Activated CD8-positive, alpha-beta memory T cell treated with anti-CD3 and anti-CD28 coated beads for 1 hour (primary cell): ENCODE measurements at regions not wholly inside any gene's neighbourhood (a gene's known extent, or its start where the extent isn't known, plus 50 kb on each side); places are given as distances from the start of the nearest gene placed in this dataset.

ENCODE experiments used
- DNase-seq, 2 donors: peaks; one replicate each; pipeline ENCODE4 v3.0.0-alpha.2; 2020; ENCODE audit warnings: low read depth in 1 of 2; ENCODE audit errors: extremely low read depth in 1 of 2

DNA sequence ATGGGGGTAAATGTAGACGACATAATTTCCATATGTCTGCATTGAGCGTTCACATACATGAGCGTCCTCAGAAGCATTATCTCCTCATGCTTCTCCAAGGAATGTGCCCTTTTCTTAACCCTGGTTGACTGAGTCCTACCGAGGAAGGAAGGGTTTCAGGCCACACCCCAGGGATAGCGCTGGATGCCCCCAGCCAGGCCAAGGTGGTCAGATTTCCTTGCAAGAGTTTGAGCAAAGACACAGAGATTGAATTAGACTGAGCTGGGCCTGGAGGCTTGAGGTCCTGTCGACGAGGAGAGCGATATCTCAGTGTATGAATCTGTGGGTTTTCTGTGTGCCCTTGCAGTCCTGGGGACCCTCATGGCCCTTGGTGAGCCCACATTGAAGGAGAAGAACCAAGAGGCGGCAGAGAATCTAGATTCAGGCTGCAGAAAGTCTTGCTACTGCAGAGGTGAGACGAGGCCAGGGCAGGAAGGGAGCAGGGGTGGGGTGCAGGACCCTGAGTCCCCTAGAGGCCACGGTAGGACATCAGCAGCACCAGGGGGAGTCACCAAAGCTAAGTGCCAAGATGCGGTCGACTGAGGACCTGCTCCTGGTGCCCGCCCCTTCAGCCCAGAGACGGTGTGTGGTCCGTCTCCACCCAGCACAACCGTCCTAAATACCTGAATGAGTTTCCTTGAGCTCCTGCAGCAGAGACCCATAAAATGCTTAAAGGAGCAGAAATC, 94.7 kb upstream of the DIO3 start:
- no peak for DNase-seq

DNA sequence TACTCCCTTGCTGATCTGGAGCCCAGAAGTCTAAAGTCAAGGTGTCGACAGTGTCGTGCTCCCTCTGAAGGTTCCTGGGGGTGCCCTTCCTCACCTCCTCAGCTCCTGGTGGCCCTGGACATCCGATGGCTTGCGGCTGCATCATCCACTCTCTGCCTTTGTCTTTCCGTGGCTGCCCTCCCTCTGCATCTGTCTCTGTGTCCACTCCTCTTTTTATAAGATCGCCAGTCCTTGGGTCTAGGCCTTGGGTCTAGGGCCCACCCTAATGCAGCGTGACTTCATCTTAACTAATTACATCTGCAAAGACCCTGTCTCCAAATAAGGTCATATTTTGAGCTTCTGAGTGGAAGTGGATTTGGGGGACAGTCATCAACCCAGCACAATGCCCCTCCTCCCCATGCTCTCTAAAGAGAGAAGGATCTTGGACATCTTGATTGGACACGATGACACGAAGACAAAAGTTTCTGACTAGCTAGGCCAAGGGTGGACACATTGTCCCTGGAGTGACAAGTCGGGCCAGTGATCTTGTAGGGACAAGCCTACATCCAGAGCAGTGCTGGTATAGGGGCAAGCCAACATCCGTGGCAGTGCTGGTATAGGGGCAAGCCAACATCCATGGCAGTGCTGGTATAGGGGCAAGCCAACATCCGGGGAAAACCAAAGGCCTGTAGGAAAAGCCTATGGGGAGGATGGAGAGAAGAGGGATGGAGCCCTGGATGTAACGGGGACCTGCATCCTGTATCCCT, 93.9 kb upstream of the DIO3 start:
- DNase-seq: no peak

DNA sequence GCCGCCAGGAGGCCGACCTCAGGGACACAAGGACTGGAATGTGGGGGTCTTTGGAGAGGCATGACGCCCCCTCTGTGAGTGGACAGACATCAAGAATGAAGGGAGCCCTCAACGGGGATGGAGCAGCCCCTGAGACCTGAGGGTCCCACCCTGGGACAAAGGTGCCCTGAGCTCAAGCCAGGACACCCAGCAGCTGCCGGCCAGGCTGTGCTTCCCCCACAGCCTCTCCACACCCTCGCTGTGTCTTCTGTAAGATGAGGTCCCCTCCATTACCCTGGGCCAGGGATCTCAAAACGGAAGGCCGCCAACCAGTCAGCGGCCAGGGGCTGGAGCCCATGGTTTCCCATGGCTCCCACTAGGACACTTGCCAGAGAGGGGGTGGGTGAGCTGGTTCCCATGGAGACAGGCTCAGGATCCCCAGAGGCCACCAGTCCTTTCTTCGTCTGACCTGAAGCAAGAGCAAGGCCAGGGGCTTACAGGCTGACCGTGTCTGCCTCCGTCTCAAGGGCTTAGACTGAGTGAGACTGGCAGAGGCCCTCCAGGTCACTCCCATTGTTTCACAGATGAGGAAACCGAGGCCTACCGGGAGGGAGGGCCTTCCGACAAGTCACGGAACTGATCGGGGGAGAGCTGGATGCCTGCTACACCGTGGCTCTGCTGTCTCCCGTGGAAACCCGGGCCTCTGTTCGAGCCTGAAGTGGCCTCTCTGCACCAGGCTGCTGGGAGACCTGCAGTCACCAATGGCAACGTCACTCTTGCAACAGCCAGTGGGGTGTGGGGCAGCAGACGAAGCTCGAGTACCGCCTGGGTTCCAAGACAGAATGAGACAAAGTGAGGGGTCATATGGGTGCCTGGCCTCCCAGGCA, 91.7 kb upstream of the DIO3 start:
- no peak for DNase-seq

DNA sequence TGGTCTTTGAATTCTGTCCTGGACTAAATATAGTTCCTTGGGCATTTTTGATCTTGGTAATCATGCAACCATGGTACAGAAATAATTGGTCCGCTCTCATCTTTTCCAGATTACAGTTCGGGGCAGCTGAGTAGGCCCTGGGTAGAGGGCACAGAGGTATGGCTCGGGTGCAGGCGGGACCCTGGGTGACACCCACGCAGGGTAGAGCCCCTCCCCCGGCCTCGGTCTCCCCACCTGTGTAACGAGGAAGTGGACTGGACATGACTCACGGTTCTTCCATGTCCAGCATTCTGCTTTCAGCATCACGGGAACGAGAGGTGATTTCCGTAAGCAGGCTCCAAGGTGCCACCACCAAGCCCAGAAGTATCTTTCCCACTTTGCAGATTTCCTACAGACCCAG, 91.0 kb upstream of the DIO3 start:
- no peak for DNase-seq

DNA sequence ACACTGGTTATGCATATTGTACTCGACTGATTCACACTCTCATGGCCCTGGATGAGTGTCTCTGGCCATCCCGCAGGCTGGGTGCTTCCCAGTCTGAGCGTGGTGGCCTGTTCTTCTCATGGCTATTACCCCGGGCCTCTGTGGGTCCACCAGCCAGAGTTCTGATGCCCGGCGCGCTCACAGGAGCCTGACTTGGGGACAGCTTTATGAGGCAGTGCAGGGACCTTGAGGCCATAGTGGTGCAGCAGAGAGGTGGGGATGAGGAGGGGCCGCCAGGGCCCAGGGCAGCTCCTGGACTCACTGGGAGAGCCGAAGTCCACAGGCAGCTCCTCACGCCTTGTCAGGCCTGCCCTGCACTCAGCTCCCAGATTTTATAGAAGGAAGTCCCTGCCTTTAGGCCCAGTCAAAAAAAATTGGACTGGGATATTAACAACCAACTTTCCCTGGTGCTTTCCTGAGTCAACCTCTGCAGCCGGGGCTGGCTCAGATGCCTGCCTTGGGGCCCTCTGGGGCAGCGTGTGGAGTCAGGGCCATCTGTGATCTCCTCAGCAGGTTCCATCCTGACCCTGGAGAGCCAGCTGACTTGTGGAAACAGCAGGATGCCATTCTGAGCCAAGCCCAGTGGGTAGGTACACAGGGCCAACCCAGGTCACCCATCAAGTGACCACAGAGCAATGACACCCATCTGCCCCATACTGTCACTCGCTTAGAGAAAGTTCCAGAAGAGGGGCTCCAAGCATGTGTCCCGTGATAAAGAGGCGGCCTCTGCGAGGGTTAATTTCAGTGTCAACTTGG, 89.4 kb upstream of the DIO3 start:
- DNase-seq: no peak

DNA sequence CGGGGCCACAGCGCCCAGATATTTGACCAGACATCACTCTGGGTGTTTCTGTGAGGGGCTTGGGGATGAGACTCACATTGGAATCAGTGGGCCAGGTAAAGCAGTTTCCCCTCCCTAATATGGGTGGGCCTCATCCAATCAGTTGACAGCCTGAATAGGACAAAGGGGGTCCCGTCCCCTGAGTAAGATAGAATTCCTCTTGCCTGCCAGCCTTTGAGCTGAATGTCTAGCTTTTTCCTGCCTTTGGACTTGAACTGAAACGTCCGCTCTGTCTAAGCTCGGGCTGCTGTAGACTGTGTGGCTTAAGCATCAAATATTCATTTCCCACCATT, 88.8 kb upstream of the DIO3 start:
- DNase-seq: no peak

DNA sequence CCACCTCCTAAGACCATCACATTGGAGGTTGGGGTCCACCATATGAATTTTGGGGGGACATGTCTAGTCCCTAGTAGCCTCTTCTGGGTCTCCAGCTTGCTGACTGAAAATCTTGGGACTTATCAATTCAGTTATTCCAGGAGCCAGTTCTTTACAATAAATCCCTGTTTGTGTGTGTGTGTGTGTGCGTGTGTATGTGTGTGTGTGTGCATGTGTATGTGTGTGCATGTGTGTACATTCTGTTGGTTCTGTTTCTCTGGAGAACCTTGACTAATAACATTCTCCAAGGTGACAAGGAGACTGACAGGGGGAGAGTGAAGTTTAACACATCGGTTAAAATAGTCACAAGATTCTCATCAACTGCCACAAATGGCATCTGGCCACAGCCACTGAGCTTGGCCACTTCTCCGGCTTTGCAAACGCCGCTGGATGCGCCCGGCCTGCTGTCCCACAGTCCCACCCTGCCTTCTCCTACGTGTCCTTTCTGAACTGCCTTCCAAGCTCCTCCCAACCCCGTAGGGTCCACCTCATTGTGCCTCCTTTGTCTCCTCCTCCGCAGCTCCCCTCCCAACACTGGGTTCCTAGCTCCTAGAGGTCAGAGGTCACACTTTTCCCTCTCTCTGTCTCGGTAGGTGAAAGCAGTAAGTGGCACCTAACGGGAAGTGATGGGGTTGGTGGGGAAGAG, 88.1 kb upstream of the DIO3 start:
- no peak for DNase-seq

DNA sequence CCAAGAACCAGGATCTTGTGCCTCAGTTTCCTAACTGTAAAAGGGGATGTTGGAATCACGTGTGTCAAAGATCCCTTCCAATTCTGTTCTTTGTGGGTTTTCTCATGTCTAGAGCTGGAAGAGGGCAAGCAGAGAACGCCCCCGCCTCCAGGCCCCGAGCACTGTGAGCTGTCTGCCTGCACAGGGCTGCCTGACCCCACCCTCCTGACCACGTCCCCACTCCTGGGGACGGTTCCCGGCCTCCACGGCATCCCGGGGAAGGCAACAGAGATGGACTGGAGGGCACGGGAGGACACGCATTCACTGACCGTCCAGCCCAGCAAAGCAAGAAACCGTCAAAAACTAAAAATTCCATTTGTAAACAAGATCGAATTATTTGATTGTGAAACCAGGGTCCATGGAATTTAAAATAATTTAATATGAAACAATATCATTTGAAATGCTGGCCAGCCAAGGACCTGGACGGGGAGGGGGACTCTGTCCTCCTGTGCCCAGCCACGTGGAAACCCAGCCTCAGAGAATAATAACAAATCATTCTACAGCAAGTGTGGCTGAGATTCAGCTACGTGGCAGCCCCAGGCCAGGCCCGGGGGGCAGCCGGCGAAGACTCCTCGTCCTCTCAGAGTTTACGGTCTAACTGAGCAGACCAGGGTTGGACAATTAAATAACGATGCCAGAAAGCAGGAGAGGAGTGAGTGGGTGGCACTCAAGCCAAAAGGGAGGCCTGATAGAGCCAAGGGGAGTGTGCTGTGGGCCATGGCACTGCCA, 87.3 kb upstream of the DIO3 start:
- no peak for DNase-seq

DNA sequence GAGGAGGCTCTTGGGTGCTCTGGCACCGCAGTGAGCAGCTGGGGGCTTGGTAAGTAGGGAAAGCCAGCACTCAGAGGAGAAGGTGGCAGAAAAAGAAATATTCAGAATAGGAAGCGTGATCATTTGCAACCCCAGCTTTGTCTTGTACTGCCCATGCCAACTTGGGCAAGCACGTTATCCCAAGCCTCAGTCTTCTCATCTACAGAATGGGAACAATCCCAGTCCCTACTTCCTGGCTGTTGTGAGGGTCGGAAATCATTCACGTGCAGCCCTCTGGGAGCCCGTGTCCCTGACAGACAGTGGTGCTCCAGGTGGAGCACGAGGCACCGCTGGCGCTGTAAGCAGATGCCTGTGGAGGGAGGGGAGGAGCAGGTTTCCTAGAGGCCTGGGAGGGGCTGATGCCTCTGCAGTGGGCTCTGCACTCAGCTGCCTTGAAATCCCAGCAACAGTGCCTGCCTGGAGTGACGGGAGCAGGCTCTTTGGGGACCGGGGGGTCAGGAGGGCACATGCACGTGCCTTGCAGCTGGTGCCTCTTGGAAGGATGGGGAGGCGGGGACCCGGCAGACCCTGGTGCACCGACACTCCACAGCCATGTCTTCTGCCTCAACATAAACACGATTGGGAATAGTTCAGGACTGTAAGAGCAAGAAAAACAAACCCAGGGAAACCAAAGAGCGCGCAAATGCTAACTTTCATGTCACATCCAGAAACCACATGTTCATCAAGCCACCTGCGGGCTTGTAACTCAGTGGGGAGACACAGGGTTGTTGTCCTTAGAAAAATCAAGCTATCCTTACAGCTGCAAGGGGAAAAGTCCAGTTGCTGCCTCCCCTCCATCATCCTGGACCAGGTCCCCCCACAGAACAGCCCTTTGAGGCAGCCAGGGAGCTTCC, 86.5 kb upstream of the DIO3 start:
- no peak for DNase-seq

DNA sequence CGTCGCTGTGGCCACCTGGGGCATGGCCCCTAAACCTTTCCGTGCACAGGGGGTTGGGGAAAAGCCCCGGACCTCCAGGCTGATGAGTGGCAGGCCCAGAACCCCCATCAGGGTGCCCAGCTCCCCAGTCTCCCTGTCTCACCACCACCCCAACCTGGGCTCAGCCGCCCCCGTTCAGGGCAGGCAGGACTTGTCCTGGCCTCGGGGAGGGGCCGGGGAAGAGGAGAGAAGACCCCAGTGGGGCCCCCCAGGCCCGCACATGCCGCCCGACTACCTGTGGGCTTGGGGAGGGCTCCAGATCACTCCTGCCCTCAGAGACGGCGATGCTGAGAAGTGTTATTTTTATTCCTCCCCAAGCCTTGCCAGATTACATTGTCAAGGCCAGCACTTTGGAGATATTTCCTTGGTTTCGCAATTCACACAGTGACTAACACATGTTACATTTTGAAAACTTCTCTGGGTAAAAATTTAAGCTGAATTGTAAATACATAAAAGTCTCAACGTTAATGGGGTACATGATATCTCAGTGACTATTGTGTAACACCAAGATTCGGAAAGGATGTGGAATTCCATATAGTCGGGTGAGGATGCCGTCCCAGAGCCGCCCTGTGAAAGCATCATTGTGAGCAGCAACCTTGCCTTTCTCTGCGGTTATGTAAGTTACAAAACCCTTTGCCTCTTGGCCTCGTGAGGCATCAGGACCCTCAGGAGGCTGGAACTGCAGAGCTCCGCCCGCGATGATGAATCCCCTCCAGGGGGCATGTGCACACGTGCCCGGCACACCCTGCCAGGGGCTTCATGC, 85.6 kb upstream of the DIO3 start:
- no peak for DNase-seq

DNA sequence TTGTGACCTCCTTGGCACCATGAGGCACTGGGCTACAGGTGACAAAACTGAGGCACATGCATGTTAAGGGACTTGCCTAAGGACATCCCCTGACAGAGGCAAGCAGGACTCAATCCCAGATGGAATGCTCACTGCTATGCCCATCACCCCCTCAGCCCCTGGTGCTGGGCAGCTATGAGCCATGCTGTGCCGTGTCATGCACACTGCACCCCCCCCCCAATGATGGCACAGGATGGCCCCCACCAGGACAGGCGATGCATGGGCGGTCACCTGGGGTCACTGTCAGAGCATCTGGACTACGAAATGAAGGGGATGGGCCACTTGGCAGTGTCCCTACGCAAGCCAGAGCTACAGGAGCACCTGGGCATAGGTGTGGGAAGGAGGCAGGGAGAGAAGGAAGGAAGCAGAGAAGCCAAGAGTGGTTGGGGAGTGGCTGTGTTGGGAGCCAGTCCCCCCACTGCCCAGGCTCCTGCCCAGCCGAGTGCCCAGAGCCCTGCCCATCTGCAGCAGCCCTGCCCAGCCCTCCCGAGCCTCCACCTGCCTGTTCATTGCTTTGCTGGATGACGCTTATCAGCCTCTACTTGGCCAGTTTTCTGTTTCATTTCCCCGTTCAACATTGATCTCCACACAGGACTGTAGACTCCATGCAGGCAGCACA, 84.9 kb upstream of the DIO3 start:
- DNase-seq: no peak

DNA sequence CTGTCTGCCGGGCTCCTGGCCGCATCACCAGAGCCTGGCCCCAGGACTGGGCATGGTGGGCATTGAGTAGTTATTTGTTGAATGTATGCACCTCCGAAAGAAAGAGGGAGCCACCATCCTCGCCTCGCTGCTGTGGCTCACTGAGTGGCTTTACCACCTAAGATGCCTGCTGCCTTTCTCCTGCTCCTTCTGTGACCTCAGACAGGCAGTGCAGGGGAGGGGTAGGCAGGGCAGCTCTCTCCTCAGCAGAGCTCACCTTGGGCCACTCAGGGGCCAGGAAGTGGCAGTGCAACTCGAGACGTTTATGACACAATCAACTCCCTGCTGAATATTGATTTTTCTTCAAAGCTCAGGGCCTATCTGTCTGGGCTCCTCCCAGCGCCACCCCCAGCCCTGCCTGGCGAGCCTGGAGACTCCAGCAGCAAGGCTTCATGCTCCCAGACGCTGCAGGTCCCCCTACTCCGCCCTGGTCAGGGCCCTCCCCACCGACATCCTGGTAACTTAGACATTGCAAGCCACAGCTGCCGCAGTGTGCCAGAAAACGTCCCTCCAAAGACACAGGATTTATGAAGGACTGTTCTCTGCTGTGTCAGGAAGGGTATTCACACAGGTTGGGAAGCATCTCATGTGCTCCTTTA, 84.3 kb upstream of the DIO3 start:
- DNase-seq: no peak

DNA sequence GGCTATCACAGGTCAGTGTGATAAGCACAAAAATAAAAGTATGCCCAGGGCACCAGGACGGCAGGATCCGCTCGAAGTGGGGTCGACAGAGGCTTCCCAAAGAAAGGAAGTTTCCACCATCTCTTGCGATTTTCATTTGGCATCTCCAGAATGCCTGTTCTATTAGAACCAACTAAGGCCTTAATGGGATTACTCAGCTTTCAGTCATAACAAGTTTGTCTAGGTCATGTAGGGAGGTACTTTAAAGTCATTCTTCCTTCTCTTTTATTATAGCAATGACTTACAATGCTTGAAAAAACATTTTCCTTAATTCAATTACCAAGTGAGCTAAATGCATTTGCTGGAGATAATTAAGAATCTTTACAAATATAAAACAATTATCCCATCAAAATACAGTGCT, 83.6 kb upstream of the DIO3 start:
- DNase-seq: no peak

DNA sequence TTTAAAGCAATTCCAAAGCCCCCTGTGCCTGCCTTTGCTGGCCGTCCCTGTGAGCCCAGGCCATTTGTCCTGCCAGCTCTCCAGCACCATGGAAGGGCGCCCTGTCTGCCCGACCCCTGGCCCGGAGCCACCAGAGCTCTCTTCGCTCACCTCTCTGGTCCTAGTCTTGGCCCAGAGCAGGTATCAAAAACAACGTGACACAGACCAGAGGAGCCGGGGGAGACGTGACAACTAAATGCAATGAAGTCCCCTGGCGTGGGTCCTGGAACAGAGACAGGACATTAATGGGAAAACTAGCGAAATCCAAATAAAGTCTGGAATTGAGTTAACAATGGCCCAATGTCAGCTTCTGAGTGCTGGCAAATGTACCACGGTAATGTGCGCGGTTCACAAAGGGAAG, 83.2 kb upstream of the DIO3 start:
- DNase-seq: no peak

DNA sequence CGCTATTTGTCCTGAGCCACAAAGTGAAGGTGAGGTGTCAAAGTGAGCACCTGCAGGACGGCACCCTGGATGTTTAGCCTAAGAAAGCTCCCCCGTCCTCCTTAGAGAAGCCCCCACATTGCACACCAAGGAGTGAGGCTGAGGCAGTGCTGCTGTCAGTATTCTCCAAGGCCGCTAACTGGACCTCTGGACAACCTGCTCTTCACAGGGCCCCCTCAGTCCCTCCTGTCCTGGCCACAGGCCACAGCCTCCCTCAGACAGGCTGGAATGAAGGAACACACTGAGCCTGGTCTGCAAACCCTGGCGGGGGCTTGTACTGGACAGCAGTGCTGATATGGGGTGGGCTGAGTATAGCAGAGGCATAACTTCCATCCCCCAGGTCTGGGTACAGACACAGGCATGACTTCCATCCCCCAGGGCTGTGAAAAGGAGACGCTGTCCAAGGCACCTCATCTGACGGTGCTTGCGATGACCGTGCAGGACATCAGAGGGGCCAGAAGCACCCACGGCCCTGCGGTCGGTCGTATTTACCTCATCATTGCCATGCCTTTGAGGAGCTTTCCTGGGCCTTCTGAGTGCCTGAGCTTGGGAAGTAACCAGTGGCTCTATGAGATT, 82.4 kb upstream of the DIO3 start:
- no peak for DNase-seq

DNA sequence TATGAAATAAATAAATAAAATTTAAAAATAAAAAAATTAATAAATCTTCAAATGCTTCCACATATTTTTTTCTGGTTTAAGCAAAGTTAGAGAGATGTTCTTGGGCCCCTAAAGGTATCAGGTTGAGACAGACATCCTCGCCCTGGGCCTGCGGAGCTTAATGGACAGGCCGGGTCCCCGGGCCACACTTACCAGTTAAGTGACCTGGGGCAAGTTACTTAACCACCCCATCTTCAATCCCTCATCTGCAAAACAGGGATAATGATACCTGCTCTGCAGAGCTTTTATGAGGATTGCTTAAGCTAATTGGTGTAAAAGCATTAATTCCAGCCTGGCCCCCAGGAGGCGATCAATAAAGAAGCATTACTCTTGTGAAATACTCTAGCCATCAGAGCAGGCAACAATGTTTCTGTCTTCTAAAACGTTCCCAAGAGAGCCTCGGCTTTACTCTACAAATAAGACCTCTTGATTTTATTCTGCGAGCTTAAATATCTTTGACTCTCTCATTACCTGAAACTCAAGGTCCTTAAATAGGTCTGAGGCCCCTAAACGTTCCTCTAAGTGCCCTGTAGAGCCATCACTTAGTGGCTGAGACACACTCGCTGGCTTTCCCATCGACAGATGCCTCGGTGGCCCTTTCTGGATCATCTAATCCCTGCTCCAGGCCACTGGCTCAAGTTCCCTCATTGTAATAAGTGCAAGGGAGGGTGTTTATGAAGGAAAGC, 81.1 kb upstream of the DIO3 start:
- no peak for DNase-seq
